Lung (tissue), 11 donors: ENCODE measurements at regions not wholly inside any gene's neighbourhood (a gene's known extent, or its start where the extent isn't known, plus 50 kb on each side); places are given as distances from the start of the nearest gene placed in this dataset.

Experiments
- ATAC-seq: fragments of 200-7000 bp; cut with Tn5 transposase; one replicate; pipeline ENCODE4 v1.9.1; 2020; ENCODE audit warnings: moderate number of reproducible peaks; ENCODE audit not compliant: insufficient read depth, low FRiP score
- DNase-seq, 3 donors: peaks; one replicate each; pipeline ENCODE4 v3.0.0-alpha.2; 2013 to 2017
- H3K27ac ChIP-seq, 2 donors: one replicate each; pipeline ENCODE4 v1.5.1; 2013; ENCODE audit warnings: mild to moderate bottlenecking in 2 of 2, moderate library complexity in 2 of 2, control low read depth in 1 of 2, inconsistent platforms in 1 of 2, low read depth in 1 of 2, low read length in 1 of 2
- H3K27me3 ChIP-seq, 3 donors: one replicate each; pipeline ENCODE4 v1.5.1; 2013; ENCODE audit warnings: low read length in 2 of 3; ENCODE audit not compliant: control insufficient read depth in 3 of 3, insufficient read depth in 3 of 3
- H3K36me3 ChIP-seq, 4 donors: one replicate each; pipeline ENCODE4 v1.5.1; 2013; ENCODE audit warnings: low read length in 4 of 4, mild to moderate bottlenecking in 1 of 4, moderate library complexity in 1 of 4; ENCODE audit not compliant: control insufficient read depth in 4 of 4, insufficient read depth in 4 of 4
- H3K4me1 ChIP-seq, 5 donors: one replicate each; pipeline ENCODE4 v1.5.1; 2013; ENCODE audit warnings: low read length in 5 of 5, mild to moderate bottlenecking in 2 of 5, moderate library complexity in 1 of 5; ENCODE audit not compliant: control insufficient read depth in 5 of 5, insufficient read depth in 5 of 5
- H3K4me3 ChIP-seq: one replicate; pipeline ENCODE4 v1.5.1; 2013; ENCODE audit warnings: mild to moderate bottlenecking, control low read depth, moderate library complexity
- H3K9ac ChIP-seq, 2 donors: one replicate each; pipeline ENCODE4 v1.5.1; 2013; ENCODE audit warnings: low read length in 2 of 2, control low read depth in 1 of 2; ENCODE audit not compliant: insufficient read depth in 1 of 2
- H3K9me3 ChIP-seq, 4 donors: one replicate each; pipeline ENCODE4 v1.5.1; 2013; ENCODE audit warnings: low read length in 3 of 4, mild to moderate bottlenecking in 1 of 4, moderate library complexity in 1 of 4; ENCODE audit not compliant: control insufficient read depth in 4 of 4, insufficient read depth in 3 of 4
- CTCF ChIP-seq: IDR thresholded peaks from 2 replicates; pipeline ENCODE4 v1.5.1; 2012; ENCODE audit warnings: mild to moderate bottlenecking; ENCODE audit errors: control extremely low read depth, extremely low read depth
- WGBS, 2 donors: extraction: QIAGEN DNeasy Blood & Tissue Kit; methylation state at CpG; one replicate each; pipeline ENCODE4 v1.1.7; 2013; 5-methylcytosine and 5-hydroxymethylcytosine counted together
- donor health status: control.
- donor health status: control.
- donor health status: Bipolar disorder and iron deficiency.
- donor health status: healthy.
- donor health status: DM: yes; HTN: yes; CAD: no.

- no peak for TF ChIP-seq CTCF
- 89 to 90% methylated on average over 4 of the region's 4 CpGs for whole genome bisulfite sequencing, 2 donors
- Histone ChIP-seq H3K9ac (no peak overlapping the region), H3K27me3 (no peaks in the 10 kb centered on the region), H3K36me3 (no peaks in the 10 kb centered on the region), H3K4me1 (peaks cover 0 to 9% (median 2%) of the 10 kb centered on the region in 5 donors), H3K4me3 (no peak overlapping the region), H3K9me3 (peaks cover 0 to 2% (median 0%) of the 10 kb centered on the region in 4 donors), H3K27ac (no peak overlapping the region)
- DNase-seq: no peak
- ATAC-seq: no peak
These were observed 242.9 kb downstream of the CDH11 start for GRCh38 chr16:64878940-64879339.

GRCh38 chr16:64872101-64872500 is 249.8 kb downstream of the CDH11 start:
- H3K9me3 ChIP-seq: no peaks in the 10 kb centered on the region
- 90 to 93% methylated on average over 2 of the region's 2 CpGs for whole genome bisulfite sequencing, 2 donors
- no peak overlapping the region for H3K4me3 ChIP-seq
- H3K27ac ChIP-seq: no peak overlapping the region
- no peak overlapping the region for H3K9ac ChIP-seq
- ATAC-seq: no peak
- H3K36me3 ChIP-seq: no peaks in the 10 kb centered on the region
- DNase-seq: no peak
- H3K27me3 ChIP-seq: no peaks in the 10 kb centered on the region
- TF ChIP-seq CTCF: no peak
- peaks cover 0 to 17% (median 0%) of the 10 kb centered on the region in 5 donors for H3K4me1 ChIP-seq

GRCh38 chr16:64870859-64871258 is 251.0 kb downstream of the CDH11 start:
- DNase-seq (peak in 2 of 3 donors; percentile 37 to 43), ATAC-seq (no peak)
- Histone ChIP-seq H3K9me3 (no peaks in the 10 kb centered on the region), H3K4me1 (peaks cover 0 to 17% (median 2%) of the 10 kb centered on the region in 5 donors), H3K9ac (no peak overlapping the region), H3K27ac (no peak overlapping the region), H3K36me3 (no peaks in the 10 kb centered on the region), H3K4me3 (no peak overlapping the region), H3K27me3 (no peaks in the 10 kb centered on the region)
- TF ChIP-seq CTCF: no peak
- WGBS, 2 donors: 61 to 74% methylated on average over 3 of the region's 3 CpGs

- Histone ChIP-seq H3K27me3 (no peaks in the 10 kb centered on the region), H3K4me3 (no peak overlapping the region), H3K9me3 (no peaks in the 10 kb centered on the region), H3K27ac (no peak overlapping the region), H3K4me1 (peaks cover 0 to 20% (median 3%) of the 10 kb centered on the region in 5 donors), H3K36me3 (no peaks in the 10 kb centered on the region), H3K9ac (no peak overlapping the region)
- peak in 2 of 3 donors; percentile 57 to 68 for DNase-seq
- no peak for TF ChIP-seq CTCF
- no peak for ATAC-seq
- WGBS, 2 donors: 79 to 82% methylated on average over 5 of the region's 5 CpGs
These were observed 252.1 kb downstream of the CDH11 start for GRCh38 chr16:64869781-64870180.
